CD14-positive monocyte (primary cell): ENCODE measurements at regions not wholly inside any gene's neighbourhood (a gene's known extent, or its start where the extent isn't known, plus 50 kb on each side); places are given as distances from the start of the nearest gene placed in this dataset.

Source experiments
- DNase-seq, 3 donors: peaks; one replicate each; pipeline ENCODE4 v3.0.0-alpha.2; 2011 to 2022
- H2AFZ ChIP-seq: 2 replicates; pipeline ENCODE4 v1.6.0; 2012; ENCODE audit warnings: mild to moderate bottlenecking, low read depth, low read length, inconsistent platforms; ENCODE audit not compliant: insufficient read depth, poor library complexity, severe bottlenecking
- H3K27ac ChIP-seq, 2 donors: 1 replicate in 1 of 2; 2 replicates in 1 of 2; pipeline ENCODE4 v1.5.1; 2012 to 2013; ENCODE audit warnings: low read length in 2 of 2, control low read depth in 1 of 2, inconsistent platforms in 1 of 2, low read depth in 1 of 2, mild to moderate bottlenecking in 1 of 2
- H3K27me3 ChIP-seq, 2 donors: one replicate each; pipeline versions ENCODE4 v1.6.0 to v1.6.1; 2011 to 2013; ENCODE audit warnings: low read length in 2 of 2; ENCODE audit not compliant: control insufficient read depth in 2 of 2, insufficient read depth in 2 of 2
- H3K36me3 ChIP-seq, 2 donors: replicated peaks in 1 of 2; 1 replicate in 1 of 2; 2 replicates in 1 of 2; pipeline versions ENCODE4 v1.5.1 to v1.6.1; 2012 to 2013; ENCODE audit warnings: low read length in 2 of 2, control low read depth in 1 of 2, inconsistent platforms in 1 of 2, mild to moderate bottlenecking in 1 of 2; ENCODE audit not compliant: insufficient read depth in 2 of 2, control insufficient read depth in 1 of 2
- H3K4me1 ChIP-seq, 2 donors: 1 replicate in 1 of 2; 2 replicates in 1 of 2; pipeline versions ENCODE4 v1.5.1 to v1.6.1; 2012 to 2013; ENCODE audit warnings: low read length in 2 of 2, control low read depth in 1 of 2, inconsistent platforms in 1 of 2, mild to moderate bottlenecking in 1 of 2, moderate library complexity in 1 of 2; ENCODE audit not compliant: insufficient read depth in 2 of 2, control insufficient read depth in 1 of 2
- H3K4me2 ChIP-seq: replicated peaks from 2 replicates; pipeline ENCODE3; 2012; ENCODE audit warnings: low read length, moderate library complexity, mild to moderate bottlenecking; ENCODE audit not compliant: poor library complexity, severe bottlenecking; ENCODE audit errors: extremely low read depth
- H3K4me3 ChIP-seq, 3 experiments: fragments of 200-600 bp in 1 of 3; sonication (generic) in 1 of 3; replicated peaks in 1 of 3; 1 replicate in 2 of 3; 2 replicates in 1 of 3; pipeline ENCODE4 v1.5.1; 2011 to 2013; ENCODE audit warnings: low read length in 3 of 3, mild to moderate bottlenecking in 3 of 3, control low read depth in 2 of 3, low read depth in 2 of 3, inconsistent platforms in 1 of 3, moderate library complexity in 1 of 3
- H3K79me2 ChIP-seq: 2 replicates; pipeline ENCODE4 v1.6.0; 2012; ENCODE audit warnings: mild to moderate bottlenecking, control low read depth, inconsistent platforms, low read length, moderate library complexity; ENCODE audit not compliant: insufficient read depth
- H3K9ac ChIP-seq: 2 replicates; pipeline ENCODE4 v1.6.0; 2017; ENCODE audit warnings: low read length, mild to moderate bottlenecking; ENCODE audit not compliant: insufficient read depth, poor library complexity, severe bottlenecking
- H3K9me3 ChIP-seq, 2 donors: replicated peaks in 1 of 2; 1 replicate in 1 of 2; 2 replicates in 1 of 2; pipeline versions ENCODE4 v1.5.1 to v1.6.1; 2012 to 2013; ENCODE audit warnings: low read length in 2 of 2, control low read depth in 1 of 2; ENCODE audit not compliant: control insufficient read depth in 1 of 2, insufficient read depth in 1 of 2
- H4K20me1 ChIP-seq: 2 replicates; pipeline ENCODE4 v1.6.0; 2012; ENCODE audit warnings: mild to moderate bottlenecking, low read length, control low read depth, moderate library complexity; ENCODE audit not compliant: insufficient read depth
- H3K27ac Mint-ChIP-seq, 7 donors: one replicate each; pipeline ENCODE4 v1.8.0; 2020; ENCODE audit warnings: mild to moderate bottlenecking in 7 of 7, mixed read lengths in 7 of 7, moderate library complexity in 6 of 7, inconsistent platforms in 2 of 7
- H3K27me3 Mint-ChIP-seq, 3 donors: one replicate each; pipeline ENCODE4 v1.8.0; 2021 to 2022; ENCODE audit warnings: low read depth in 3 of 3, mild to moderate bottlenecking in 3 of 3, mixed read lengths in 3 of 3, moderate library complexity in 3 of 3, inconsistent platforms in 1 of 3
- H3K36me3 Mint-ChIP-seq, 2 donors: one replicate each; pipeline ENCODE4 v1.8.0; 2020; ENCODE audit warnings: mixed read lengths in 2 of 2, inconsistent platforms in 1 of 2, mild to moderate bottlenecking in 1 of 2
- H3K4me1 Mint-ChIP-seq: one replicate; pipeline ENCODE4 v1.8.0; 2020; ENCODE audit warnings: mild to moderate bottlenecking, mixed read lengths
- H3K4me3 Mint-ChIP-seq, 2 donors: one replicate each; pipeline ENCODE4 v1.8.0; 2020; ENCODE audit warnings: mild to moderate bottlenecking in 2 of 2, mixed read lengths in 2 of 2, moderate library complexity in 1 of 2
- H3K9me3 Mint-ChIP-seq, 7 donors: one replicate each; pipeline ENCODE4 v1.8.0; 2020 to 2022; ENCODE audit warnings: mixed read lengths in 7 of 7, mild to moderate bottlenecking in 6 of 7, moderate library complexity in 6 of 7, inconsistent platforms in 2 of 7
- CTCF ChIP-seq: fragments of 200-600 bp; IDR thresholded peaks from one replicate; pipeline ENCODE4 v1.8.0; 2022; ENCODE audit warnings: antibody characterized with exemption, mild to moderate bottlenecking
- WGBS: methylation state at CpG from one replicate; pipeline ENCODE4 v1.1.5; 2013; ENCODE audit warnings: missing lambda C conversion rate; ENCODE audit not compliant: insufficient coverage; 5-methylcytosine and 5-hydroxymethylcytosine counted together
- intact Hi-C, 2 donors: fragments of 100-400 bp; cut with micrococcal nuclease; formaldehyde crosslinking; loops; one replicate each; pipeline versions ENCODE4 v1.15.0 to v1.15.1; 2023

GRCh38 chr16:50953290-50953689 lies 197.8 kb downstream of the SALL1 start:
- H3K9me3 ChIP-seq, result no peaks in the 10 kb centered on the region
- H3K36me3 ChIP-seq, result no peaks in the 10 kb centered on the region
- no peak overlapping the region for H3K9ac ChIP-seq
- H3K79me2 ChIP-seq, result no peaks in the 10 kb centered on the region
- intact Hi-C loops, result no loop called here
- 90% methylated on average over 2 of the region's 2 CpGs for WGBS
- Mint-ChIP-seq H3K9me3 (peaks cover 0 to 3% (median 0%) of the 10 kb centered on the region in 7 donors), H3K4me3 (no peak overlapping the region), H3K36me3 (no peaks in the 10 kb centered on the region), H3K27ac (no peak overlapping the region), H3K4me1 (peaks cover 4% of the 10 kb centered on the region), H3K27me3 (peaks cover 3 to 8% (median 5%) of the 10 kb centered on the region in 3 donors)
- H3K27ac ChIP-seq, result no peak overlapping the region
- H2AFZ ChIP-seq, result no peak overlapping the region
- H3K4me1 ChIP-seq, result no peaks in the 10 kb centered on the region
- no peak for DNase-seq
- no peaks in the 10 kb centered on the region for H4K20me1 ChIP-seq
- TF ChIP-seq CTCF, result no peak
- H3K4me2 ChIP-seq, result no peak overlapping the region
- no peaks in the 10 kb centered on the region for H3K27me3 ChIP-seq
- H3K4me3 ChIP-seq, result no peak overlapping the region

GRCh38 chr16:50950955-50951354 lies 200.1 kb downstream of the SALL1 start:
- WGBS, result 75% methylated on average over 3 of the region's 3 CpGs
- H3K9me3 Mint-ChIP-seq, result peaks cover 0 to 6% (median 0%) of the 10 kb centered on the region in 7 donors
- Histone ChIP-seq H3K9ac (no peak overlapping the region), H3K9me3 (peaks cover 0 to 5% of the 10 kb centered on the region in 2 donors), H3K27me3 (no peaks in the 10 kb centered on the region), H3K4me2 (no peak overlapping the region), H3K36me3 (no peaks in the 10 kb centered on the region), H3K4me3 (no peak overlapping the region), H2AFZ (no peak overlapping the region), H4K20me1 (no peaks in the 10 kb centered on the region), H3K27ac (no peak overlapping the region), H3K4me1 (no peaks in the 10 kb centered on the region), H3K79me2 (no peaks in the 10 kb centered on the region)
- H3K4me3 Mint-ChIP-seq, result no peak overlapping the region
- H3K36me3 Mint-ChIP-seq, result no peaks in the 10 kb centered on the region
- peaks cover 3 to 10% (median 7%) of the 10 kb centered on the region in 3 donors for H3K27me3 Mint-ChIP-seq
- no peak for DNase-seq
- H3K27ac Mint-ChIP-seq, result no peak overlapping the region
- peaks cover 4% of the 10 kb centered on the region for H3K4me1 Mint-ChIP-seq
- no peak for TF ChIP-seq CTCF
- intact Hi-C loops, result no loop called here
